ENCODE measurements at regions not wholly inside any gene's neighbourhood (a gene's known extent, or its start where the extent isn't known, plus 50 kb on each side); places are given as distances from the start of the nearest gene placed in this dataset.

DNA sequence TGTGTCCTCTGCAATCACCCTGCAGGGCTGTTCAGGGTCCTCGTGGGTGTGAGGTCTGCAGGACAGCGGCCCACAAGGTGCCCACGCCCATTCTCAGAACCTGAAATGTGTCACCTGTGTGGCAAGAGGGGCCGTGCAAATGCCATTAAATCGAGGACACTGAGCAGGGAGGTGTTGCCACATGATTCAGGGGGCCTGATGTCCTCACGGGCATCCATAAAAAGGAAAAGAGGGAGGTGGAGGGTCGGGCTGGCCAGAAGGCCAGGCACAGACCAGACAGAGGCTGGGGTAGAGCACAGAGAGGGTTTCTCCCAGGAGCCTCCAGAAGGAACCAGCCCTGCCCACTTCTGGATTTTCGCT lies 239.6 kb downstream of the ERMARD start:
- H3K36me3 Mint-ChIP-seq: no peaks in the 10 kb centered on the region
- TF ChIP-seq, protein P1, sequence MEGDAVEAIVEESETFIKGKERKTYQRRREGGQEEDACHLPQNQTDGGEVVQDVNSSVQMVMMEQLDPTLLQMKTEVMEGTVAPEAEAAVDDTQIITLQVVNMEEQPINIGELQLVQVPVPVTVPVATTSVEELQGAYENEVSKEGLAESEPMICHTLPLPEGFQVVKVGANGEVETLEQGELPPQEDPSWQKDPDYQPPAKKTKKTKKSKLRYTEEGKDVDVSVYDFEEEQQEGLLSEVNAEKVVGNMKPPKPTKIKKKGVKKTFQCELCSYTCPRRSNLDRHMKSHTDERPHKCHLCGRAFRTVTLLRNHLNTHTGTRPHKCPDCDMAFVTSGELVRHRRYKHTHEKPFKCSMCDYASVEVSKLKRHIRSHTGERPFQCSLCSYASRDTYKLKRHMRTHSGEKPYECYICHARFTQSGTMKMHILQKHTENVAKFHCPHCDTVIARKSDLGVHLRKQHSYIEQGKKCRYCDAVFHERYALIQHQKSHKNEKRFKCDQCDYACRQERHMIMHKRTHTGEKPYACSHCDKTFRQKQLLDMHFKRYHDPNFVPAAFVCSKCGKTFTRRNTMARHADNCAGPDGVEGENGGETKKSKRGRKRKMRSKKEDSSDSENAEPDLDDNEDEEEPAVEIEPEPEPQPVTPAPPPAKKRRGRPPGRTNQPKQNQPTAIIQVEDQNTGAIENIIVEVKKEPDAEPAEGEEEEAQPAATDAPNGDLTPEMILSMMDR (IDR thresholded peaks at IDR 0.05): no peak
- TF ChIP-seq GABPB1 (CRISPR knock-in tag; IDR thresholded peaks at IDR 0.05): no peak
- peaks cover 7% of the 10 kb centered on the region for H3K4me1 Mint-ChIP-seq
- ChIA-PET POLR2A (no interaction called here), CTCF (no interaction called here)
- H3K27ac Mint-ChIP-seq: no peak overlapping the region
- 0 out of 2 replicates have a peak, but pooled peaks cover 4% of the 10 kb centered on the region for H3K9me3 Mint-ChIP-seq
- DNase-seq (ENCODE audit: low spot score) (no peak), ATAC-seq (no peak)
- H3K27me3 Mint-ChIP-seq (ENCODE audit: low read depth): no peaks in the 10 kb centered on the region
- H3K4me3 Mint-ChIP-seq: no peak overlapping the region

DNA sequence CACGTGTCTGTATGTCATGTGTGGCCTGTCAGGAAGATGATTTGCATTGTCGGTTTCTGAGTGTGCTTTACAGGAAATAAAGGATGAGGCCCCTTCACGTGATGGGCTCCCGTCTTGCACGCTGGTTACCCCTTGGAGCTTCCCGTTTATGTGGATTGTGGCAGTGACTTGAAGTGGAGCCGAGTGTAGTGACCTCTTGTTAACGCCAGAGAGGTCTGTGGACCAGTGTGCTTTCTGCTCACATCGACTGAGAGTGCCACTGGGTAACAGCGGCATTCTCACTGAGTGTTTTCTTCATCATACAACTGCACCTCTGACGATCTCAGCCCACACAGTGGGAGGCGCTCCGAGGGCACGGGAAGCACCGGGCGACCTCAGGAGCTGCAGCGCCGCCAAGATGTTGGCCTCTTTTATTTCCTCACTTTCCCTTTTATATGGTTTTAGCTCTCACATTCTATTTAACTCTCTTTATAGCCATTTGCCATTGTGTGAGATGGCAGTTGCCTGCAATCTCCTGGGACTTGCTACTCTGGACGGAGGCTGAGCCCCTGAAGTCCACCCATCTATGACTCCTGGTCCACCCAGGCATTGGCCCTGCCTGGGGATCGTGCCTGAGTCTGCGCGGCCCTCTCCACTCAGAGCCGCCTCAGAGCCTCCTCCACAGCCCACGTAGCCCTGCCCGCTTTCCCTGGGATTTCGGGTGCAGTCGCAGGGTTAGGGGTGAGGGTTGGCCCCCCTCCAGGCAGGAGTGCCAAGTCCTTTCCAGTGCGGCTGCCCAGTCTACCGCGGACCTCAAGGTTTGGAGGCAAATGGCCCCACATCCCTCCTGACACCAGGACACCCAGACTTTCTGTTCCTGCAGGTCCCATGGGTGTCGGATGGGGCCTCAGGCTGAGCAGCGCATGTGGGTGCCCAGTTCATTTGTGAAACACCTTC lies 238.9 kb downstream of the ERMARD start:
- Mint-ChIP-seq H3K9me3 (0 out of 2 replicates have a peak, but pooled peaks cover 4% of the 10 kb centered on the region), H3K27me3 (ENCODE audit: low read depth) (no peaks in the 10 kb centered on the region), H3K4me3 (no peak overlapping the region), H3K4me1 (peaks cover 7% of the 10 kb centered on the region), H3K36me3 (no peaks in the 10 kb centered on the region), H3K27ac (no peak overlapping the region)
- ATAC-seq (no peak; the same call in 1 of the 2 replicates), DNase-seq (ENCODE audit: low spot score) (no peak)
- TF ChIP-seq, protein P2, sequence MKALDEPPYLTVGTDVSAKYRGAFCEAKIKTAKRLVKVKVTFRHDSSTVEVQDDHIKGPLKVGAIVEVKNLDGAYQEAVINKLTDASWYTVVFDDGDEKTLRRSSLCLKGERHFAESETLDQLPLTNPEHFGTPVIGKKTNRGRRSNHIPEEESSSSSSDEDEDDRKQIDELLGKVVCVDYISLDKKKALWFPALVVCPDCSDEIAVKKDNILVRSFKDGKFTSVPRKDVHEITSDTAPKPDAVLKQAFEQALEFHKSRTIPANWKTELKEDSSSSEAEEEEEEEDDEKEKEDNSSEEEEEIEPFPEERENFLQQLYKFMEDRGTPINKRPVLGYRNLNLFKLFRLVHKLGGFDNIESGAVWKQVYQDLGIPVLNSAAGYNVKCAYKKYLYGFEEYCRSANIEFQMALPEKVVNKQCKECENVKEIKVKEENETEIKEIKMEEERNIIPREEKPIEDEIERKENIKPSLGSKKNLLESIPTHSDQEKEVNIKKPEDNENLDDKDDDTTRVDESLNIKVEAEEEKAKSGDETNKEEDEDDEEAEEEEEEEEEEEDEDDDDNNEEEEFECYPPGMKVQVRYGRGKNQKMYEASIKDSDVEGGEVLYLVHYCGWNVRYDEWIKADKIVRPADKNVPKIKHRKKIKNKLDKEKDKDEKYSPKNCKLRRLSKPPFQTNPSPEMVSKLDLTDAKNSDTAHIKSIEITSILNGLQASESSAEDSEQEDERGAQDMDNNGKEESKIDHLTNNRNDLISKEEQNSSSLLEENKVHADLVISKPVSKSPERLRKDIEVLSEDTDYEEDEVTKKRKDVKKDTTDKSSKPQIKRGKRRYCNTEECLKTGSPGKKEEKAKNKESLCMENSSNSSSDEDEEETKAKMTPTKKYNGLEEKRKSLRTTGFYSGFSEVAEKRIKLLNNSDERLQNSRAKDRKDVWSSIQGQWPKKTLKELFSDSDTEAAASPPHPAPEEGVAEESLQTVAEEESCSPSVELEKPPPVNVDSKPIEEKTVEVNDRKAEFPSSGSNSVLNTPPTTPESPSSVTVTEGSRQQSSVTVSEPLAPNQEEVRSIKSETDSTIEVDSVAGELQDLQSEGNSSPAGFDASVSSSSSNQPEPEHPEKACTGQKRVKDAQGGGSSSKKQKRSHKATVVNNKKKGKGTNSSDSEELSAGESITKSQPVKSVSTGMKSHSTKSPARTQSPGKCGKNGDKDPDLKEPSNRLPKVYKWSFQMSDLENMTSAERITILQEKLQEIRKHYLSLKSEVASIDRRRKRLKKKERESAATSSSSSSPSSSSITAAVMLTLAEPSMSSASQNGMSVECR (CRISPR knock-in tag; IDR thresholded peaks at IDR 0.05; ENCODE audit: borderline replicate concordance): no peak
- no peak for TF ChIP-seq PRRX2 (CRISPR knock-in tag; IDR thresholded peaks at IDR 0.05)
- TF ChIP-seq ZNF317 (CRISPR knock-in tag; IDR thresholded peaks at IDR 0.05; ENCODE audit: borderline replicate concordance, low read depth): no peak
- TF ChIP-seq NR3C1 (CRISPR knock-in tag; conservative IDR thresholded peaks at IDR 0.05; ENCODE audit: low read depth): no peak
- no peak for TF ChIP-seq FOXK1 (CRISPR knock-in tag; IDR thresholded peaks at IDR 0.05)
- TF ChIP-seq ZNF121 (CRISPR knock-in tag; IDR thresholded peaks at IDR 0.05): no peak
- TF ChIP-seq, protein P3, sequence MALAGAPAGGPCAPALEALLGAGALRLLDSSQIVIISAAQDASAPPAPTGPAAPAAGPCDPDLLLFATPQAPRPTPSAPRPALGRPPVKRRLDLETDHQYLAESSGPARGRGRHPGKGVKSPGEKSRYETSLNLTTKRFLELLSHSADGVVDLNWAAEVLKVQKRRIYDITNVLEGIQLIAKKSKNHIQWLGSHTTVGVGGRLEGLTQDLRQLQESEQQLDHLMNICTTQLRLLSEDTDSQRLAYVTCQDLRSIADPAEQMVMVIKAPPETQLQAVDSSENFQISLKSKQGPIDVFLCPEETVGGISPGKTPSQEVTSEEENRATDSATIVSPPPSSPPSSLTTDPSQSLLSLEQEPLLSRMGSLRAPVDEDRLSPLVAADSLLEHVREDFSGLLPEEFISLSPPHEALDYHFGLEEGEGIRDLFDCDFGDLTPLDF (CRISPR knock-in tag; IDR thresholded peaks at IDR 0.05): no peak
- no peak for TF ChIP-seq TEAD1 (CRISPR knock-in tag; IDR thresholded peaks at IDR 0.05)
- TF ChIP-seq ESRRA (CRISPR knock-in tag; IDR thresholded peaks at IDR 0.05; ENCODE audit: borderline replicate concordance): no peak
- no peak for TF ChIP-seq ZNF263 (CRISPR knock-in tag; IDR thresholded peaks at IDR 0.05; ENCODE audit: low read depth)
- no peak for TF ChIP-seq ZBTB21 (CRISPR knock-in tag; IDR thresholded peaks at IDR 0.05; ENCODE audit: borderline replicate concordance)
- no peak for TF ChIP-seq ELF4 (CRISPR knock-in tag; IDR thresholded peaks at IDR 0.05; ENCODE audit: low read depth)
- no peak for TF ChIP-seq SOX15 (CRISPR knock-in tag; IDR thresholded peaks at IDR 0.05)
- TF ChIP-seq, protein P4, sequence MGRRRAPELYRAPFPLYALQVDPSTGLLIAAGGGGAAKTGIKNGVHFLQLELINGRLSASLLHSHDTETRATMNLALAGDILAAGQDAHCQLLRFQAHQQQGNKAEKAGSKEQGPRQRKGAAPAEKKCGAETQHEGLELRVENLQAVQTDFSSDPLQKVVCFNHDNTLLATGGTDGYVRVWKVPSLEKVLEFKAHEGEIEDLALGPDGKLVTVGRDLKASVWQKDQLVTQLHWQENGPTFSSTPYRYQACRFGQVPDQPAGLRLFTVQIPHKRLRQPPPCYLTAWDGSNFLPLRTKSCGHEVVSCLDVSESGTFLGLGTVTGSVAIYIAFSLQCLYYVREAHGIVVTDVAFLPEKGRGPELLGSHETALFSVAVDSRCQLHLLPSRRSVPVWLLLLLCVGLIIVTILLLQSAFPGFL (CRISPR knock-in tag; IDR thresholded peaks at IDR 0.05; ENCODE audit: borderline replicate concordance): no peak
- TF ChIP-seq SMAD3 (CRISPR knock-in tag; IDR thresholded peaks at IDR 0.05; ENCODE audit: borderline replicate concordance): no peak
- TF ChIP-seq SP1 (CRISPR knock-in tag; conservative IDR thresholded peaks at IDR 0.05): no peak
- TF ChIP-seq, protein P5, sequence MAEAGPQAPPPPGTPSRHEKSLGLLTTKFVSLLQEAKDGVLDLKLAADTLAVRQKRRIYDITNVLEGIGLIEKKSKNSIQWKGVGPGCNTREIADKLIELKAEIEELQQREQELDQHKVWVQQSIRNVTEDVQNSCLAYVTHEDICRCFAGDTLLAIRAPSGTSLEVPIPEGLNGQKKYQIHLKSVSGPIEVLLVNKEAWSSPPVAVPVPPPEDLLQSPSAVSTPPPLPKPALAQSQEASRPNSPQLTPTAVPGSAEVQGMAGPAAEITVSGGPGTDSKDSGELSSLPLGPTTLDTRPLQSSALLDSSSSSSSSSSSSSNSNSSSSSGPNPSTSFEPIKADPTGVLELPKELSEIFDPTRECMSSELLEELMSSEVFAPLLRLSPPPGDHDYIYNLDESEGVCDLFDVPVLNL (CRISPR knock-in tag; IDR thresholded peaks at IDR 0.05; ENCODE audit: borderline replicate concordance, low read depth): no peak
- ChIA-PET CTCF (interaction anchor here (1.1 kb wide), 1 partner anchor 17 kb away, joined by 3 read pairs; no protein-coding TSS in a partner anchor), POLR2A (no interaction called here)

Measured in WTC11 (cell line).